HG03432 (cell line): ENCODE measurements at regions not wholly inside any gene's neighbourhood (a gene's known extent, or its start where the extent isn't known, plus 50 kb on each side); places are given as distances from the start of the nearest gene placed in this dataset.
"Not testable (repeated sequence)": the region's sequence is repeated elsewhere in the genome, so short reads cannot be mapped to it uniquely, and the experiment has no call there.

ENCODE experiments used
- ATAC-seq: cut with Tn5 transposase; IDR thresholded peaks from one replicate; pipeline ENCODE4 v1.9.1; 2021; ENCODE audit warnings: mild to moderate bottlenecking, moderate library complexity; ENCODE audit not compliant: unreplicated experiment

DNA sequence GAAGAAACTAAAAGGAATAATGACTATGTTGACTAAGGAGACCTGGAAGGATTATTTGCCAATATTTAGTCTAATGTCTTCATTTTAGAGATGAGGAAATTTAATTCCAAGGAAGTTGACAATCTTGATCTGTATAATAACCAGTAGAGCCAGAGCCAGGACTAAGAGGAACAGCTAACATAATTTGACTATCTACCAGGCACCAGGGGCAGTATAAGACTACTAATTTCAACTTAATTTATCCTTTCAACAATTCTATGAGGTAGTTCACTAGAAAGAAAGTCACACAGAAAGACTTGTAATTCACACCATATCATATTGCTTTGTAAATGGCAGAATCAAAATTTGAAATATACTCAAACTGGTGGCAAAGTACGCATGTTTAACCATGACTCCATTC, 273.0 kb upstream of the STXBP5 start:
- no peak for ATAC-seq

DNA sequence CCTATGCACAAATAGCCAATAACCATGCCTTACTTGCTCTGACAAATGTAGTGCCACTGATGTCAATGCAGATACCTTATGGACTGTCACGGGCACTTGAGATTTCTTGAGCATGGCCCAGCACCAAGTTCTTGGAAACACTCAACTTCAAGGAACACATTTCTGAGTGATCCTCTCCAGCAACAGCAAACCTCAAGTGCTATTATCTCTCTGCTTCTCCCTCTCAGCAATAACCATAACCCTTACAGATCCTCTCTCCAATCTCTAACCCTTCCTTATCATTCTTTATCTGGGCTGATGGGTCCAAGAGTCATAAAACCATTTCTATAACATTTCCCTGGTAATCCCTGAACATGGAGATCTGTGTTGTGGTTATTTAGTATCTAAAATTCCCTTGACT, 266.9 kb upstream of the STXBP5 start:
- ATAC-seq = no peak

DNA sequence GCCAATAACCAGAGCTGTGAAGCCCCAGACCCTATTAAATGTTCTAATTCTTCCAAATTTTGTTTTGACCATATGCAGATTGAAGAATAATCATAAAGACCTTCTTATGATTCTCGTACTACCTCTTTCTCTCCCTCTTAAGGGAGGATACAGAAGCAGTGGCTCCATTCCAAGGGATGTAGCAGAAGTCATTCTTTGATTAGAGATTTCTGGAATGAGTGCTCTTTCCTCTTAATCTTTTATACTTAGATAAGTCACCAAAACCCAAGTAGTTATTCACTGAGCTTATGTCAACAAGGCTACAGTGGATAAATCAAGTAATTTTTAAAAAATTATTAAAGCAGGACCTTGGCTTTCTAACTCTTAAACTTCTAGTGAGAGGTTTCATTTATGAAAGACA, 266.0 kb upstream of the STXBP5 start:
- ATAC-seq = no peak

DNA sequence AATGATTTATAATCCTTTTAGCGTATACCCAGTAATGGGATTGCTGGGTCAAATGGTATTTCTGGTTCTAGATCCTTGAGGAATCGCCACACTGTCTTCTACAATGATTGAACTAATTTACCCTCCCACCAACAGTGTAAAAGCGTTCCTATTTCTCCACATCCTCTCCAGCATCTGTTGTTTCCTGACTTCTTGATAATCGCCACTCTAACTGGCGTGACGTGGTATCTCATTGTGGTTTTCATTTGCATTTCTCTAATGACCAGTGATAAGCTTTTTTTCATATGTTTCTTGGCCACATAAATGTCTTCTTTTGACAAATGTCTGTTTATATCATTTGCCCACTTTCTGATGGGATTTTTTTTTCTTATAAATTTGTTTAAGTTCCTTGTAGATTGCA, 264.8 kb upstream of the STXBP5 start:
- not testable (repeated sequence) for ATAC-seq

DNA sequence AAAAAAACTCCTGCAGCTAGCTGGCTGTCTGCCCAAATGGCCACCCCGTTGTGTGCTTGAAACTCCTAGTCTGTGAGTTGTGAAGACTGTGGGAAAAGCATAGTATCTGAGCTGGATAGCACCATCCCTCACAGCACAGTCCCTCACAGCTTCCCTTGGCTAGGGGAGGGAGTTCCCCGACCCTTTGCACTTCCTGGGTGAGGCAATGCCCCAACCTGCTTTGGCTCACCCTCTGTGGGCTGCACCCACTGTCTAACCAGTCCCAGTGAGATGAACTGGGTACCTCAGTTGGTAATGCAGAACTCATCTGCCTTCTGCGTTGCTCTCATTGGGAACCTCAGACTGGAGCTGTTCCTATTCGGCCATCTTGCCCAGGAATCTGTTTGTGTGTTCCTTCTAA, 260.6 kb upstream of the STXBP5 start:
- no peak for ATAC-seq

DNA sequence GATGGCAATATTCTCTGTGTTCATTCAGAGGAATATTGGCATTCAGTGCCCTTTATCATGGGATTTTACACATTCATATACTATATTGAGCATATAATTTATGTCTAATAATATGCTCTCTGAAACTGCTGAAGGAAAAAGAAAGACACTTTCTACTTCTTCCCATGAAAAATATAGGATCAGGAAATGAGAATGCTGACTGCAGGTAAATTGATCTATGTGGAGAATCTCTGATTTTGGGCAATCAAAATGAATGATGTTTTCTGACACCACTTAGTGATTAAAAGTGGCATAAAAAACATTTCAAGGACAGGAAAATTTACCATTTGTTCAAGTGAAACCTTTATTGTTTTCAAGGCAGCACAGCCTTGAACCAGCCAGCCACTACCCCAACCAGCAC, 260.1 kb upstream of the STXBP5 start:
- no peak for ATAC-seq

DNA sequence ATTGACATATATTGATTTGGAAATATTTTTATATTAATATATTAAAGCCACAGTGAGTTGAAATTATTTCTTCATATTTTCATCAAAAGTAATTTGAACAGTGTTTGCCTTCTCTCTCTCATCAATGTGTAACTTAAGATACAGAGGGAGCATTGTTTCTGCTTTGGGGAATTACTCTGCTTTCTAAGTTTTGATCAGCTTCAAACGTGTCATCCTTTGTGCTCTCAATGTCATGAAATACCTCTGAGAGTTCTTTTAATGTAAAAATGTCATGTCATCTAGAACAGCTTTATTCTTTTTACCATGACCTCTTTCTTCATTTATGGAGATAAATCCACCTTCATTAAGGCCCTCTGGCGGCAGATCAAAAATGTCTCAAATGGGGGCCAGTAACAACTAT, 259.4 kb upstream of the STXBP5 start:
- no peak for ATAC-seq

DNA sequence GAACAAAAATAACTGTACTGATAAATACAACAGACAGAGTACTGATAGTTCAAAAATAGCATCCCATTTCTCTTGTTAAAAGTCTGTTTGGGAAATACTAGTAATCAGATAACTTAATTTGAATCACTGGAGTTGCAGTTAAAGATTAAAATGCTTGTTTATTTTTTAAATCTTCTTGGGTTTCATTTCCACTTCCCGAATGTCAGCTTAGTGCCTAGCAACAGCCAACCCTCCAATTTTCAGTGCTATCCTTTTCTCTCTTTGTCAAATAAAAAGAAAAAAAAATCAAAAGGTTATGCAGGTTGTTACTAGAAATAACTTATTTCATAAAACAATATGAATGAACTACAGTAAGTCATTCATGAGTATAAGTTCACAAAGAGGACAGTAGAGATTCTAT, 257.7 kb upstream of the STXBP5 start:
- no peak for ATAC-seq

DNA sequence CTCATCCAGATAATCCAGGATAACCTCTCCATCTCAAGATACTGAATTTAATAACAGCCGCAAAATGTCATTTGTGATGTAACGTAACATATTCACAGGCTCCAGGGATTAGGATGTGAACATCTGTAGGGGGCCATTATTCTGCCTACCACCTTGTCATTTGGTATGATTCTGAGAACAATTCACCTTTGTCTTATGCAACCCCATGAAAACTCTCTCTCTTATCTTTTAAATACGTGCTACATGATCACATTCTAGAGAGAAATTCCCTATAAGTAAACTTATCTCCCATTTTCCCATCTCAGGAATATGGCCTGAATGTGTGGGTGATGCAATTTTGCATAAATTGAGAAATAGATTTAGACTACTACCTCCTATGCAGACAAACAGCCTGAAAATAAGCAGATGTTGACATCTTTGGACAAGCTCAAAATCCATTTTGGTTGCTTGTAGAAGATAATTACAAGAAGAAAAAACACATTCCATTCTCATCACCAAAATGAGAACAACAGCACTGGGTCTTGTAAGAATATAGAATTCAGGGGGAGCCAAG, 255.4 kb upstream of the STXBP5 start:
- ATAC-seq = no peak

DNA sequence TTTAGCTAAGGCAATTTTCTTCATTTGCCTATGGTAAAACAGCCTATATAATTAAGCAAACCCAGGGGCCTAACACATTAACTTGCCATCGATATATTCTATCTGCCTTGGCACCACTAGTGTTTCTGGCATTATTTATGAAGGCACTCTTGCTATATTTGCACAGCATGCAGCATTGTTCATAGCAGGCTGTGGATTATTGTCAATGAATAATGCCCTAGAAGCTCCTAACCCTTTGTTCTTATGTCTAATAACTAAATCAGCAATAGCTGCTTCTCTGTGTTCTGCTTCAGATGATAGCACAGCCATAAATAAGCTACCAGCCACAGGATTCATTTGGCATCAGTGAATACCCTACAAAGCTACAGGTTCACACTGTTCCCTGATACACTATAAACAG, 254.8 kb upstream of the STXBP5 start:
- no peak for ATAC-seq

DNA sequence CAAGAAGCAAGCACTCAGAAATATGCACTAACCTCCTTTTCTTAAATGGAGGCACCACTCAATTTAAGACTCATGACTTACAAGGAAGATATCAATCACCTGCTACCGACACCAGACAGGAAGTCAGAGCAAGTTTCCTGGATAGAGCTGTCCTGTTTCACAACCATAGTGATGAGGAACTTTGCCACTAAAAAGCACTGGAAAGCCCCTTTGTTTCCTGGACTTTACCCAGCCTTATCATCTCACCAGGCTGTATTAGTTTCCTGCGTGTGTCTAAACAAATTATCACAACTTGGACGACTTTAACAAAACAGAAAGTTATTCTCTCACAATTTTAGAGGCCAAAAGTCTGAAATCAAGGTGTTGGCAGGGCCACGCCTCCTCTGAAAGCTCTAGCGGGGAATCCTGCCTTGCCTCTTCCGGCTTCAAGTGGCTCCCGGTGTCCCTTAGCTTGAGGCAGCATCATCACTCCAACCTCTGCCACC, 253.8 kb upstream of the STXBP5 start:
- peak; percentile 70 for ATAC-seq

DNA sequence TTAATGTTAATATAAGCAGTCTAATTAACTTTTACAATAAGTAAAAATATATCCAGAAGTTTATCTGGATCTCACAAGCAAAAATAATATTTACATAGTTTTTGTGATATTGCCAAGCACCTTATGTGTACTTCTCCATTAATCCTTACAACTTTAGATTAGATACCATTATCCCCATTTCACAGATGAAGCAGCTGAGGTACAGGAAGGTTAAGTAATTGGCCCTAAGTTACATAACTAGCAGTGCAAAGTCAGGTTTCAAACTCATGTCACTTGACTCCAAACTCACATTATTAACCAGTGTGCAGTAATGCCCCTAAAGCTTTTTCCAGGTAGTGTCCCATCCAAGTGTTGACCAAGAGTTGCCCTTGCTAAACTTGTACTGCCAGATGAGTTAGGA, 248.6 kb upstream of the STXBP5 start:
- ATAC-seq = no peak

DNA sequence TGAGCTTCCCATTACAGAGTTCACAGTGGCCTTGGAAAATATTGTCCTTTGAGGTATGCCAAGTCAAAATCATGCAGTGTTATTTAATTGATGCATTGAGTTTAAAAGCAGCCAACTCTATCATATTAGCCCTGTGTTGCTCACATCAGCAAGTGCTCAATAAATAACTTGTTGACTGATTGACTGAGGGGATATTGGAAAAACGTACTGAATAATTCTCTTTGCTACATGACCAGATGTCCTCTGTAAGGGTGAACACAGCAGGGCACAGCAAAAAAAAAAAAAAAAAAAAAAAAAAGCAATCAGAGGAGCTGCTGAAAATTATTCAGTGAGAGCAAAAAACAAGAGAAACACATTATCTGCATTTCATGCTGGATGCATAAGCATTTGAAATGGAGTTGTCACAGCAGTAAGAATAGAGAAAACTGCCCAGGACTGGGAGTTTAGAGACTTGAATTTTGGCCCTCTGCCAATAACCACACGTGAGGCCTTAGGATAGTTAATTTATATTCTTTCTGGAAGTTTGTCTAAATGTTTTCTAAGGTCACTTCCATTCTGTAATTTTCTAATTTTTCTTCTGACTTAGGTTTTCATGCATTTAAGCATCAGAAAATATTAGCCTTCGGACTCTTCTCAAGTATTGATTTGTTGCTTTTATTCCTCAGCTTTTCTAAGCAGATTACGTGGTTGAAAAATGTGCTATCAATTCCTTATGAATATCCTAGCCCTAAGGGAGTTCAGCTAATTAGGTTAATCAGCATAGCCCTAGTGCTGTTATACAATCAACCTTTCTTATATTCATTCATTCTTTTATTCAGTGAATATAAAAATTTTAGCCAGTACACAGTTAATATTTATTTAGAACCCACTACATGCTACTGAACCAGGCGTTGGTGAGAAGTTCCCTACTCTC, 246.8 kb upstream of the STXBP5 start:
- ATAC-seq = no peak

DNA sequence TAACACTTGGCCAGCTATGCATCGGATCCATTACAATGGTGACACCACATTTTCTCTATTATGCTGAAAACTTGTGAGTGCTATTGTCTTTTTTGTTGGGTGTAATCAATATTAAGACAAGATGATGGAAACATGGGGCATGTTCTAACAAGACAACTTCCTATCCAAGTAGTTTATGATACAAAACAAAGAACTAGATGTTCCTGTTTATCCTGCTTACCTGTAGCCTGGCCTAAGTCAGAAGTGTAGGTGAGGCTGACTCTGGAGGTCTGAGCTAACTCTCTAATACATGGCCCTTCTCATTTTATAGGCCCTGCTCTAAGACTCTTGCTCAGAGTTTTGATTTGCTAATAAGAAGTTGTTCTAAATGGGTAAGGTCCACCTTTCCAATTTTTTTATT, 242.4 kb upstream of the STXBP5 start:
- ATAC-seq = no peak

DNA sequence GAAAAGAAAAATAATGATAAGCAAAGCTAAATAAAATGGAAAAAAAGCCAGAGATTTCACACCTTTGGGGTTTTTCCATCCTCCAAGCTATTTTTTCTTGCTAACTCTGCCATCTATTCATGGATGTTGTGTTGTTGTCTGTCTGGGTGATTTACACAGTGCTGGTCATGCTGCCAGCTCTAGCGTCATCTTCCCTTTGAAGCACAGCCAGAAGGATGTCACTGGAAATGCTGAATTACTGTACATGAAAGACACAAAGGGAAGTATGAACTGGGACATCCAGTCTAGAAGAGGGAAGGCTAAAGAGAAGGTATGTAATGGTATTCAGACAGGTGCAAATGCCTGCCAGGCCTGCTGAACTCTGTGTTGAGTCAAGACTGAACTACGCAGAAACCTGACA, 241.9 kb upstream of the STXBP5 start:
- ATAC-seq = no peak

DNA sequence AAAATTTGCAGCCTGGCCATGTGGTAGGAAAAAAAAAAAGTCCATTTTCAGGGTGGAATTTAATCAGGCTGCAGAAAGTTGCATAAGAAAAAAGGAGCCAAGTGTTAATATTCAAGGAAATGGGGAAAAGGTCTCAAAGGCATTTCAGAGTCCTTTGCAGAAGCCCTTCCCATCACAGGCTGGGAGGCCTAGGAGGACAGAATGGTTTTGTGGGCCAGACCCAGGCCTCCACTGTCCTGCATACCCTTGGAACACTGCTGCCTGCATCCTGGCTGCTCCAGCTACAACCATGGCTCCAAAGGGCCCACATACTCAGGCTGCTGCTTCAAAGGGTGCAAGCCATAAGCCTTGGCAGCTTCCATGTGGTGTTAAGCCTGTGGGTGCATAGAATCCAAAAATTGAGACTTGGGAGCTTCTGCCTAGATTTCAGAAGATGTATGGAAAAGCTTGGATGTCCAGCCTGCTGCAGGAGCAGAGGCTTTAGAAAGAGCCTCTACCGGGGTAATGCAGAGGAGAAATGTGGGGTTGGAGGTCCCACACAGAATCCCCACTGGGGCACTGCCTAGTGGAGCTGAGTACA, 239.0 kb upstream of the STXBP5 start:
- ATAC-seq = no peak

DNA sequence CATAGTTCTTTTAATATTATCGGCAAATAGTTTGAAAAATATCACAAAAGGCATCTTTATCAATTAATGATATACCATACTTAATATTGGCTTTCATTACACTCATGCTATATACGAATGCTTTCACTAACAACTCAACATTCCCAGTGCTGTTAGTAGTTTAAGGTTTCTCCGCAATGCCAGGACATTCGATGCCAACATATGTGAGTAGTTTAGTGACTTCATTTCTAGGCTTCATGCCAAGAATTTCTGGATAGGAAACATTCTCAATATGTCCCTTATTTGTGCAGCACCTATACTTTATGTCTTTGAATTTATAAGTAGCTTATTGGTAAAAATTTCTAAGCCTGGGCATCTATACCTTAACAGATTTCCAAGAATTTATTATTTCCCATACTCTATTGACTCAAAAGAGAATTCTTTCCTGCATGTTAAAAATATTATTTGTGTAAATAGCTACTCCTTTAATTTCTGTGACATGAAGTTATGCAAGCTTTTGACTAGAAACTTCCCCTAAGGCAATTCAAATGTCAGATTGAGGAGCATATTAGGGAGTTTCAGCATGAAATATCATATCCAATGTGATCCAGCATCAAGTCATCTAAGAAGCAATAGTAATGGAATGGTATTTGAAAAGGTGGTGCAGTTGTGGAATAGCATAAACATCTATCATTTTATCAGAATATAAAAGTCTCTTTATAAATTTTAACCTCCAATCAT, 236.0 kb upstream of the STXBP5 start:
- no peak for ATAC-seq

DNA sequence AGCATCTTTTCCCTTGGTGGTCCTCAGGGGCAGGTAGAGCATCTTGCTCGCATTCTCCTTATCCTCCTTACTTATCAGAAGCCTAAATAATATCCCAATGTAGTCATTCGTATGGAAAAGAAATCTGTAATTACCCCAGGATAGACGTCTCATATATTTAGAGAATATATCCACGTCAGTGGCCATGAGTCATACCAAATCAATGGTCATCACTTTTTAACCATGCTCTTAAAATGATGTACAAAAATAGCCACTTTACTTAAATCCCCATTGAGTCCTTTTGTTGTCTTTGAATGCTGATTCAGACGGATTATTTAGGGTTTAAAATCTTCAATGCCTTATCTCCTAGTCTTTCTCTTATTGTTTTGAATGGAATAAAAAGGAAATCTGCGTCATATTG, 231.7 kb upstream of the STXBP5 start:
- no peak for ATAC-seq

DNA sequence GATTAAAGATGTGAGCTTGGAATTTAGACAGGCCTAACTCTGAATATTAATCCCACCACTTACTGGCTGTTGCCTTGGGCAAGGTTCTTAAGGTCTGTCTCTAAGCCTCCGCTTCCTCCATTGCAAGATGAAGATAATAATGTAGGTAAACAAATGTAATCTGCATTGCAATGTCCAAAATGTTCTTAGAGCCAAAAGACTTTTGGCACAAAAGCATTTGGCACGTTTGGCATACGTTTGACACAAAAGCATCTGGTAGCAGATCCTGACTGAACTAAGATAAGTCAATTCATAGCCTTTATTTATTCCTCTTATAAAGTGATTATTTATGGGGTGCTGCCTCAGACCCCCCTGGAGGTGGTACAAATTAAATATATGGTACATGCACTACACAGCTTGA, 229.9 kb upstream of the STXBP5 start:
- ATAC-seq = no peak

DNA sequence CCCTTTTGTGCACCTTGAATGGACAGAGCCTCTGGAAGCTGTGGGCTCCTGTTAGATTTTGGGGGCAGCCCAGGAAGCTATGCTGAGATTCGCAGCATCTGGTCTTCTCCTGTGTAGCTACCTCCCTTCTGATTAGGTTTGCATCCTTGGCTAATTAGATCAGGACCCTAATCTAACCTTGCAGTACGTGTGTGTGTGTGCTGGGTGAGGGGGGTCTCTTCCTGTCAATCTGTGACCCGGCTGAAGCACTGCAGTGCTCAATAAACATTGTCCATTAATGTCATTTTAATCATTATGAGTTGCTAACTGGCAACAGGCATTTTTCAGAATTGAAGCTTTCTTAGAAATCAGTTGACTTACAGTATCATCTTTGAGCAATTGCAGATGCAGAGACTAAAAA, 229.1 kb upstream of the STXBP5 start:
- ATAC-seq = no peak

DNA sequence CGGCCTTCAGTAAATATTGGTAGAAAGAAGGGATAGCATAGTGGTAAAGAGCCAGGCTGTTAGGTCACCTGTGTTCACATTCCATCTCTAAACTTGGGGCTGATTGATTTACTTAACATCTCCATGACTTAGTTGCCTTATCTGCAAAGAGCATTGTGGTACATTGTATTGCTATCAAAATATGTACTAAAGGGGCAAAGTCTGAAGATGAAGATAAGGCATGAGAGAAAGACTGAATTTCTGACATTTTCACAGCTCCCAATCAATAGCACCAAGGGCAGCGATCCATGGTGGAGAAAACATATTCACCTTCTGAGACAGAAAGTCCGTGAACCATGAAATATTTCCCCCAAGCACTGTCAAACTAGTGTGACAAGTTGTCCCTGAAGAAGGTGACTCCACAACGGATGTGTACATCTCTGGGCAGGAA, 223.3 kb upstream of the STXBP5 start:
- ATAC-seq = no peak

DNA sequence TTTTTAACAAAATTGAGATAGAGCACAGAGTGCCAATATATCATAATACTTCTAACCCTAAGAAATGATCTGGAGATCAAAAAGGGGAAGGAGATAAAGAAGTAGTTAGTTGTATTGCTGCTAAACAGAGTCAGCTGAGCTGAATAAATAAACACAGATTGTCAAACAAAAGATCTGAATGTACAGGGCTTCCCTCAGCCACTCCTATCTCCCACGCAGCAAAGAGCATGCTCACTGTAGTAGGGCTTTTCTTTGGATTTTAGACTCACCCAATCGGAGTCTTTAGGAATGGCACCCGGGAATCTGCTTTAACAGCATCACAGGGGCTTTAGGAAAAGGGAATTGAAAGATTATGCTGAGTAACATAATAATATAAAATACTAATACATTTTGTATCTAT, 222.2 kb upstream of the STXBP5 start:
- no peak for ATAC-seq
